Activated CD8-positive, alpha-beta memory T cell treated with anti-CD3 and anti-CD28 coated beads for 36 hours (primary cell): ENCODE measurements at regions not wholly inside any gene's neighbourhood (a gene's known extent, or its start where the extent isn't known, plus 50 kb on each side); places are given as distances from the start of the nearest gene placed in this dataset.

Source experiments
- CTCF ChIA-PET: fragments of 350-600 bp; sonication (Branson Sonifier 250); formaldehyde crosslinking; loops from one replicate; lab custom pipeline; 2021; ENCODE audit warnings: antibody characterized with exemption; lab: Charles Lee
- POLR2A ChIA-PET: fragments of 350-600 bp; sonication (Branson Sonifier 250); formaldehyde crosslinking; loops from one replicate; lab custom pipeline; 2021; ENCODE audit warnings: antibody characterized with exemption; lab: Charles Lee

DNA sequence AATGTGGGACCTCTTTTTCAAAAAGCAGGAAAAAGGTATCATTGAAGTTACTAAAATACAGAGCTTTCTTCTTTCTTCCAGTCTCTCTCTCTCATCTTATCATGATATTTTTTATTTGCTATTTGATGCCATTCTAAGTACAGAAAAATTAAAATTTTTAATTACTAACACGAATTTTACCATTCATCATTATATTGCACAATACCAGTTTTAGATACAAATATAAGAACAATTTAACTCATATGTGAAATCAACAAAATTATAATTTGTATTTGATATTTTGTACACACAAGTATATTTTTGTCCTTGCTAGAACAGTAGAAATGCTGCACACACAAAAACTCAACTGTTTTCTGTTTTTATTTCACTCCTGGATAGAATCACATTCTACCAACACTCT is 112.2 kb downstream of the OAT start:
- CTCF ChIA-PET = no interaction called here
- POLR2A ChIA-PET = no interaction called here

DNA sequence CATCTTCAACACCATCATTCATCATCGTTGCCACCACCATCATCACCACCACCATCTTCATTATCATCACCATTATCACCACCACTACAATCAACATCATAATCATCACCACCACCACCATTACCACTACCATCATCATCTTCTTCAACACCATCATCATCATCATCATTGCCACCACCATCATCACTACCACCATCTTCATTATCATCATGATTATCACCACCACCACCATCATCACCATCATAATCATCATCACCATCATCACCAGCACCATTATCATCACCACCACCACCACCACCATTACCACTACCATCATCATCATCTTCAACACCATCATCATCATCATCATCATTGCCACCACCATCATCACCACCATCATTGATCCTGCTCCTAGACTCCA is 112.7 kb downstream of the OAT start:
- ChIA-PET CTCF (no interaction called here), POLR2A (no interaction called here)

DNA sequence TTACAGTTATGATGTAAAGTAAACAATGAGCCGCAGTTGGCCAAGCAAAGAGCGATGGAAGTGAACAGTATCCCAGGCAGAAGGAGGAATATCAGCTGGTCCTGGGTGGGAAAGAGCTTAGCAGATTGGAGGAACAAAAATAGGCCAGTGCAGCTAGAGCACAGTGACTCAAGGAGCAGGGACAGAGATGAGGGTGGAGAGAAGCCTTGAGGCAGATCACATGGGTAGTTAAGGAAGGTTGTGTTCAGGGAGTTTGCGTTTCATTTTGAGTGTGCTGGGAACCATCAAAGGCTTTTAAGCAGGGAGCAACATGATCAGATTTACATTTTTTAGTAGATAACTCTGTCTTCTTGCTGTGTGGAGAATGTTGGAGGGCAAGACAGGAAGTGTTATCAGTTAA is 113.6 kb downstream of the OAT start:
- ChIA-PET CTCF (no interaction called here), POLR2A (no interaction called here)

DNA sequence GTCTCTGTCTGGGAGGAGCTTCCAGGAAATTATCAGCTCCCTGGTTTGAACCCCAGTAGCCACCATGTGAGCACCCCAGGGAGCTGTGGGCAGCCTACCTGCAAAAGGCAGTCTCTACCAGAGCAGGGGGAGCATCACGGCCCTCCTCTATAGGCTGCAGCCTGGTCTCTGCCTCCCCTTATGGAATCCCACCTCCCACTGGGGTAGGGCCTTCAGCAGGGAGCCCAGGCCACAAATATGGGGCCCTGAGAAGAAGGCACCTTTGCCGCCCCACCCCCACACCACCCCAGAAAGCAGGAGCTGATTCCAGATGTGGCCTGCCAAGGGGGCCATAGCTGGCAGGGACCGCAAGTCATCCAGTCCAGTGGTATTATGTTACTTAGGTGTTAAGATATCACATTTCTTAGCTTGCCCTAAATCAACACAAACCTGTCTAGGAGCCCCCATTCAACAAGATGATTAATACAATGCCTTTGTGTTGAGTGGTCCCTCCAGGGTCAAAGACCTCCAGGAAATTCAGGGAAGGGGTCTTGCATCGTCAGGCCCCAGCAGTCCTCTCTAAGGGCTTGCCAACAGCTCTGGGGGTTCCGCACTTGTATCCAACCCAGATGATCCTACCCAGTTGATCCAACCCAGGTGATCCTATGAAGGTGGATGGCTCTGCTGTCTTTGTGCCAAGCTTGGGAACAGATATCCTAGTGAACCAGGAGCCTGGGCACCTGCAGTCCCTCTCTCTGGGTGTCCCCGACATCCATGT is 114.9 kb downstream of the OAT start:
- ChIA-PET POLR2A (no interaction called here), CTCF (no interaction called here)

DNA sequence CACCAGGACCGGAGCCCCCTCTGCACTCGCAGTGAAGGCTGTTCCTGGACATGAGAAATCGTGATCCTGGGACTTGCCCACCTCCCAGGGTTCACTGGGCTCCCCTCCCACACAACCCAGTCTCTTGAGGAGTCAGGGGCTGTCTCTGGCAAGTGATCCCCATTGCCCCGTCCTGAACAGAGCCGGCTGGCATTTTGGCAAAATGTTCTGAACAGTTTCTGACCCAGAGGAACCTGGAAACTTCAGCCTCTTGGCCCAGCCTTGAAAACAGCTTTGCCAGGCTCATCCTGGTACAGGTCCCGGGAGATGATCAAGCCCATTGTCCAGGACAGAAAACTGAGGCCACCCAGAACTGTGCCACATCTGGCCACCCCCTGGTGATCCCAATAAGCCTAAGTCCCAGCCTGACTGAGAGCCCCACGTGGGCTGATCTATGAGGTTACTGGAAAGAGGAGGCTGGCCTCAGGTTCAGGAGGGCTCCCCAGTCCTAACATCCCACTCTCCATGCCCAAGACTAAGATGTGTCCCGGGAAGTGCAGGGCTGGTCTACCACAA is 115.7 kb downstream of the OAT start:
- POLR2A ChIA-PET = no interaction called here

GRCh38 chr10:124301736-124302135 is 117.0 kb downstream of the OAT start:
- CTCF ChIA-PET = no interaction called here
- POLR2A ChIA-PET = no interaction called here

More for the DNA sequence above, 115.7 kb downstream of the OAT start:
- CTCF ChIA-PET = no interaction called here

DNA sequence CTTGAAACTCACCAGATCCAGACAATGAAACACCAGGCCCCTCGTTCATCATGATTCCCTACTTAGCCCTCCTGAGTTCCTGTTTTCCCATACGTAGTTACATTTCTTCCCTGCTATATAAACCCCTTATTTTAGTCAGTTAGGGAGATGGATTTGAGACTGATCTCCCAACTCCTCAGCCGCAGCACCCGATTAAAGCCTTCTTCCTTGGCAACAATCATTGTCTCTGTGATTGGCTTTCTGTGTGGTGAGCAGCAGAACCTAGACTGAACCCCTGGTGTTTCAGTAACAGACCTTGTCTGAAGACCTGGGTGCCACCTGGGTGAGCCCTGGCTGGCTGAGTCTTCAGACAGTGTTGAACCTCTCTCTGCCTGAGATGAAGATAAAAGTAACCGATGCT is 118.0 kb downstream of the OAT start:
- ChIA-PET CTCF (no interaction called here), POLR2A (no interaction called here)

GRCh38 chr10:124300224-124300623 is 118.5 kb downstream of the OAT start:
- ChIA-PET CTCF (no interaction called here), POLR2A (no interaction called here)

GRCh38 chr10:124299696-124300095 is 119.0 kb downstream of the OAT start:
- POLR2A ChIA-PET = no interaction called here
- CTCF ChIA-PET = no interaction called here

- POLR2A ChIA-PET = no interaction called here
- CTCF ChIA-PET = no interaction called here
These were observed 119.8 kb downstream of the OAT start for GRCh38 chr10:124298891-124299290.

GRCh38 chr10:124296813-124297788 is 121.6 kb downstream of the OAT start:
- ChIA-PET CTCF (no interaction called here), POLR2A (no interaction called here)

- CTCF ChIA-PET = interaction anchor here (1.2 kb wide), 1 partner anchor 92 kb away, joined by 4 read pairs; no protein-coding TSS in a partner anchor
- POLR2A ChIA-PET = no interaction called here
These were observed 122.5 kb downstream of the OAT start for GRCh38 chr10:124296121-124296812.

GRCh38 chr10:124294811-124295770 is 123.6 kb downstream of the OAT start:
- ChIA-PET CTCF (interaction anchor here (1.2 kb wide), 1 partner anchor 94 kb away, joined by 4 read pairs; no protein-coding TSS in a partner anchor), POLR2A (no interaction called here)

- CTCF ChIA-PET = no interaction called here
- POLR2A ChIA-PET = no interaction called here
These were observed 124.9 kb downstream of the OAT start for GRCh38 chr10:124293616-124294449.

DNA sequence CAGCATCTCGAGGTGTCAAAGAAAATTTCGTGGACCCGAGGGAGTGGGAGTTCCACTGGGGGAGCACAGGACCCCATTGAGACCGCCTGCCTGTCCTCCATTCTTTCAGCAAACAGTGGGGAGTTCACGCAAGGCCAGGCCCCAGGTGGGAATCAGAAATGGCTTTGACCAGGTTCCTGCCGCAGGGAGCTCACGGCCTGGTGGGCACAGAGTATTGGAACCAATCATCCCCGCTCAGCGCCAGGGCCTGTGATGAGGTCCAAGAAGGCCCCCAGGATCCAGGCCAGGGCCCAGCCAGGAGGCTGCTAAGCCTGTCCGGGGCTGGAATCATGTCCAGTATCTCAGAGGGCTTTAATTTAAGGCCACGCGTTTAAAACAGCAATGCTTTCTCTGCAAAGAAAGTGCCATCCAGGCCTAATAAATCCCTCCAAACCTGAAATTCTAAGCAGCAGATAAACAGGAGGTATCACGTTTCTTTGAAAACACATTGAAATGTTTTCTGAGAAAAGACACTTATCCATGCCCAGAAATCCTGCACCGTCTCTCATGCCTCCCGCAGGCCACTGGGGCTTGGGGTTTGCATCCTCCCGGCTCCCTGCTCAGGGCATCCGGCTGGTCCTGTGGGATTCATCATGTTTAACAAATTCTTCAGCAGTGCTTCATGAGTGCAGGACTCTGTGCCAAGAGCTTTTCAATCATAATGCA is 125.7 kb downstream of the OAT start:
- POLR2A ChIA-PET = no interaction called here
- CTCF ChIA-PET = no interaction called here

DNA sequence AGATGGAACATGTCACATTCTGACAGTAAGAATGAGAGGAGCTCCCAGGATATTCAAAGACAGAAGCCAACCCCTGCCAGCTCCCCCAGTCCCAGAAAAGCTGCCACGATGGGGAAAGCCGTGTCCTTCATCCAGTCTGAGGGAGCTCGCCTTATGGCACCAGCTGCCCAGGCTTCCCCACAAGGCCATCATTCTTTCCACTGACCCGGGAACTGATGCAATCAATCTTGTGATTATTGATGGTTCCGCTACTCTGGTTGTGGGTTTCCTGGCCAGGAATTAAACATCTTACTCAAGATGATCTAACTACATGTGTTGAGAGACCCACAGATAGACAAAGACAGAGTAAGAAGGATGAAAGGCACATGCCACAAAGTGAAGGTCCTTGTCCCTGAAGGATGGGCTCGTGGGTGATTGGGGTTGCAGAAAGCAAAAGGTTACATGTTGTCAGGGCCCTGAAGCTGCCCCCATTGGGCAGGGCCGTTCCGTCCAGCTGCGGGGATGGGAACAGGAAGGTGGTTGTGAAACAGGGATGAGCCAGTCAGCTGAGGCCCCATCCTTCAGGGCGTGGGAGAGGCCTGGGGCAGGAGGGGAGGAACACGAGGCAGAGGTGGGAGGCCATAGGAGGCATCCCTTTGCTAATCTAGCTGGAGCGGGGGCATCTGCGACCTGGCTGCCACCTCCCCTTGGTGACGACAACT is 127.6 kb downstream of the OAT start:
- POLR2A ChIA-PET = no interaction called here
- CTCF ChIA-PET = no interaction called here
